ENCODE measurements at regions not wholly inside any gene's neighbourhood (a gene's known extent, or its start where the extent isn't known, plus 50 kb on each side); places are given as distances from the start of the nearest gene placed in this dataset.
"Not testable (repeated sequence)": the region's sequence is repeated elsewhere in the genome, so short reads cannot be mapped to it uniquely, and the experiment has no call there.

GRCh38 chr3:162534431-162534830 lies 1037.8 kb downstream of the OTOL1 start:
- no peak for DNase-seq (ENCODE audit: low spot score)

- DNase-seq (ENCODE audit: low spot score) = no peak
Observed at GRCh38 chr3:162538491-162538890, 1041.9 kb downstream of the OTOL1 start.

- no peak for DNase-seq (ENCODE audit: low spot score)
Observed at GRCh38 chr3:162538906-162539305, 1042.3 kb downstream of the OTOL1 start.

- no peak for DNase-seq (ENCODE audit: low spot score)
Observed at GRCh38 chr3:162540421-162540820, 1043.8 kb downstream of the OTOL1 start.

- DNase-seq (ENCODE audit: low spot score) = no peak
Observed at GRCh38 chr3:162541923-162542322, 1045.3 kb downstream of the OTOL1 start.

- no peak for DNase-seq (ENCODE audit: low spot score)
Observed at GRCh38 chr3:162544246-162544645, 1047.6 kb downstream of the OTOL1 start.

- no peak for DNase-seq (ENCODE audit: low spot score)
Observed at GRCh38 chr3:162546910-162547309, 1050.3 kb downstream of the OTOL1 start.

- no peak for DNase-seq (ENCODE audit: low spot score)
Observed at GRCh38 chr3:162547321-162547720, 1050.7 kb downstream of the OTOL1 start.

- DNase-seq (ENCODE audit: low spot score) = no peak
Observed at GRCh38 chr3:162555761-162556160, 1059.2 kb downstream of the OTOL1 start.

- DNase-seq (ENCODE audit: low spot score) = no peak
Observed at GRCh38 chr3:162558016-162558415, 1061.4 kb downstream of the OTOL1 start.

- no peak for DNase-seq (ENCODE audit: low spot score)
Observed at GRCh38 chr3:162568706-162569105, 1072.1 kb downstream of the OTOL1 start.

- DNase-seq (ENCODE audit: low spot score) = no peak
Observed at GRCh38 chr3:162569314-162569713, 1072.7 kb downstream of the OTOL1 start.

- no peak for DNase-seq (ENCODE audit: low spot score)
Observed at GRCh38 chr3:162584986-162585385, 1088.4 kb downstream of the OTOL1 start.

- DNase-seq (ENCODE audit: low spot score) = no peak
Observed at GRCh38 chr3:162586591-162586990, 1090.0 kb downstream of the OTOL1 start.

- DNase-seq (ENCODE audit: low spot score) = no peak
Observed at GRCh38 chr3:162597226-162597625, 1100.6 kb downstream of the OTOL1 start.

- not testable (repeated sequence) for DNase-seq (ENCODE audit: low spot score)
Observed at GRCh38 chr3:162598500-162598899, 1101.9 kb downstream of the OTOL1 start.

- not testable (repeated sequence) for DNase-seq (ENCODE audit: low spot score)
Observed at GRCh38 chr3:162599742-162600141, 1103.1 kb downstream of the OTOL1 start.

- no peak for DNase-seq (ENCODE audit: low spot score)
Observed at GRCh38 chr3:162601101-162601670, 1104.6 kb downstream of the OTOL1 start.

GRCh38 chr3:162602619-162603018 lies 1106.0 kb downstream of the OTOL1 start:
- DNase-seq (ENCODE audit: low spot score) = no peak

- no peak for DNase-seq (ENCODE audit: low spot score)
Observed at GRCh38 chr3:162605651-162606204, 1109.1 kb downstream of the OTOL1 start.

- no peak for DNase-seq (ENCODE audit: low spot score)
Observed at GRCh38 chr3:162610261-162610660, 1113.7 kb downstream of the OTOL1 start.

GRCh38 chr3:162612991-162613390 lies 1116.4 kb downstream of the OTOL1 start:
- DNase-seq (ENCODE audit: low spot score) = no peak

GRCh38 chr3:162626172-162626571 lies 1129.6 kb downstream of the OTOL1 start:
- no peak for DNase-seq (ENCODE audit: low spot score)

- no peak for DNase-seq (ENCODE audit: low spot score)
Observed at GRCh38 chr3:162628531-162628930, 1131.9 kb downstream of the OTOL1 start.

All from mucosa of gallbladder (tissue), 1 donor.